HG02678 (cell line): ENCODE measurements at regions not wholly inside any gene's neighbourhood (a gene's known extent, or its start where the extent isn't known, plus 50 kb on each side); places are given as distances from the start of the nearest gene placed in this dataset.

Experiments used
- ATAC-seq: cut with Tn5 transposase; IDR thresholded peaks from one replicate; pipeline ENCODE4 v1.9.1; 2021; ENCODE audit warnings: mild to moderate bottlenecking, moderate library complexity; ENCODE audit not compliant: unreplicated experiment

GRCh38 chr6:156028335-156029131 is 572.9 kb upstream of the NOX3 start:
- ATAC-seq: no peak

GRCh38 chr6:156027248-156027626 is 571.6 kb upstream of the NOX3 start:
- no peak for ATAC-seq

GRCh38 chr6:156026486-156027247 is 571.0 kb upstream of the NOX3 start:
- no peak for ATAC-seq

GRCh38 chr6:156024339-156024738 is 568.7 kb upstream of the NOX3 start:
- no peak for ATAC-seq

GRCh38 chr6:156021746-156022396 is 566.2 kb upstream of the NOX3 start:
- no peak for ATAC-seq

GRCh38 chr6:156017838-156018237 is 562.2 kb upstream of the NOX3 start:
- ATAC-seq: no peak

GRCh38 chr6:156016186-156016976 is 560.7 kb upstream of the NOX3 start:
- ATAC-seq: no peak

GRCh38 chr6:156013155-156013554 is 557.5 kb upstream of the NOX3 start:
- no peak for ATAC-seq

GRCh38 chr6:156009656-156010055 is 554.0 kb upstream of the NOX3 start:
- no peak for ATAC-seq

GRCh38 chr6:156004796-156005195 is 549.2 kb upstream of the NOX3 start:
- ATAC-seq: no peak

GRCh38 chr6:155996151-155996550 is 540.5 kb upstream of the NOX3 start:
- no peak for ATAC-seq

GRCh38 chr6:155995281-155995680 is 539.6 kb upstream of the NOX3 start:
- ATAC-seq: no peak

- ATAC-seq: no peak
Observed at GRCh38 chr6:155994086-155994485, 538.4 kb upstream of the NOX3 start.

GRCh38 chr6:155993240-155993639 is 537.6 kb upstream of the NOX3 start:
- no peak for ATAC-seq

GRCh38 chr6:155985660-155986138 is 530.1 kb upstream of the NOX3 start:
- ATAC-seq: no peak

GRCh38 chr6:155980768-155981079 is 525.1 kb upstream of the NOX3 start:
- no peak for ATAC-seq

GRCh38 chr6:155980014-155980767 is 524.6 kb upstream of the NOX3 start:
- no peak for ATAC-seq

GRCh38 chr6:155975506-155975905 is 519.9 kb upstream of the NOX3 start:
- no peak for ATAC-seq

GRCh38 chr6:155974811-155975323 is 519.2 kb upstream of the NOX3 start:
- ATAC-seq: no peak

- no peak for ATAC-seq
Observed at GRCh38 chr6:155974359-155974758, 518.7 kb upstream of the NOX3 start.
